ENCODE measurements at regions not wholly inside any gene's neighbourhood (a gene's known extent, or its start where the extent isn't known, plus 50 kb on each side); places are given as distances from the start of the nearest gene placed in this dataset.

DNA sequence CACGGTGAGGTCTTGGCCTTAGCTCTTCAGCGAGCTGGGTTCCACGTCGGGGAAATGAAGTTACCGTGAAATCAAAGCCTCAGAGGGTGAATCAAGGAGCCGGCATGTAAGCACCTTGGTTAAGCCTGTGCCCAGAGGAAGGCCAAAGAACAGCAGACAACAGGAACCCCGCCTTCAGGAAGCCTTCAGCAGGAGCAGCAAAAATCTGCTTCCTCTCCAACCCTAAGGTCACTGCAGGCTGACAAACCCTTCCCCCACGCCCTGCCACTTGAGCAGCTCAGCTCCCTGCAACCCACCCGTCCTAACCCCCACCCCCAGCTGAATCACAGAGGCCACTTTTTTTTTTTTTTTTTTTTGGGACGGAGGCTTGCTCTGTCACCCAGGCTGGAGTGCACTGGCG, 72.9 kb upstream of the LTA4H start:
- TF ChIP-seq, protein P1, sequence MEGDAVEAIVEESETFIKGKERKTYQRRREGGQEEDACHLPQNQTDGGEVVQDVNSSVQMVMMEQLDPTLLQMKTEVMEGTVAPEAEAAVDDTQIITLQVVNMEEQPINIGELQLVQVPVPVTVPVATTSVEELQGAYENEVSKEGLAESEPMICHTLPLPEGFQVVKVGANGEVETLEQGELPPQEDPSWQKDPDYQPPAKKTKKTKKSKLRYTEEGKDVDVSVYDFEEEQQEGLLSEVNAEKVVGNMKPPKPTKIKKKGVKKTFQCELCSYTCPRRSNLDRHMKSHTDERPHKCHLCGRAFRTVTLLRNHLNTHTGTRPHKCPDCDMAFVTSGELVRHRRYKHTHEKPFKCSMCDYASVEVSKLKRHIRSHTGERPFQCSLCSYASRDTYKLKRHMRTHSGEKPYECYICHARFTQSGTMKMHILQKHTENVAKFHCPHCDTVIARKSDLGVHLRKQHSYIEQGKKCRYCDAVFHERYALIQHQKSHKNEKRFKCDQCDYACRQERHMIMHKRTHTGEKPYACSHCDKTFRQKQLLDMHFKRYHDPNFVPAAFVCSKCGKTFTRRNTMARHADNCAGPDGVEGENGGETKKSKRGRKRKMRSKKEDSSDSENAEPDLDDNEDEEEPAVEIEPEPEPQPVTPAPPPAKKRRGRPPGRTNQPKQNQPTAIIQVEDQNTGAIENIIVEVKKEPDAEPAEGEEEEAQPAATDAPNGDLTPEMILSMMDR (IDR thresholded peaks at IDR 0.05): no peak
- TF ChIP-seq POLR2A (IDR thresholded peaks at IDR 0.05): no peak

All from adrenal gland (tissue), 5 donors.